DMS 273 (cell line): ENCODE measurements at regions not wholly inside any gene's neighbourhood (a gene's known extent, or its start where the extent isn't known, plus 50 kb on each side); places are given as distances from the start of the nearest gene placed in this dataset.

ENCODE experiments used
- DNase-seq: peaks from one replicate; lab custom pipeline; 2025; ENCODE audit not compliant: unreplicated experiment; lab: John Stamatoyannopoulos, UW

DNA sequence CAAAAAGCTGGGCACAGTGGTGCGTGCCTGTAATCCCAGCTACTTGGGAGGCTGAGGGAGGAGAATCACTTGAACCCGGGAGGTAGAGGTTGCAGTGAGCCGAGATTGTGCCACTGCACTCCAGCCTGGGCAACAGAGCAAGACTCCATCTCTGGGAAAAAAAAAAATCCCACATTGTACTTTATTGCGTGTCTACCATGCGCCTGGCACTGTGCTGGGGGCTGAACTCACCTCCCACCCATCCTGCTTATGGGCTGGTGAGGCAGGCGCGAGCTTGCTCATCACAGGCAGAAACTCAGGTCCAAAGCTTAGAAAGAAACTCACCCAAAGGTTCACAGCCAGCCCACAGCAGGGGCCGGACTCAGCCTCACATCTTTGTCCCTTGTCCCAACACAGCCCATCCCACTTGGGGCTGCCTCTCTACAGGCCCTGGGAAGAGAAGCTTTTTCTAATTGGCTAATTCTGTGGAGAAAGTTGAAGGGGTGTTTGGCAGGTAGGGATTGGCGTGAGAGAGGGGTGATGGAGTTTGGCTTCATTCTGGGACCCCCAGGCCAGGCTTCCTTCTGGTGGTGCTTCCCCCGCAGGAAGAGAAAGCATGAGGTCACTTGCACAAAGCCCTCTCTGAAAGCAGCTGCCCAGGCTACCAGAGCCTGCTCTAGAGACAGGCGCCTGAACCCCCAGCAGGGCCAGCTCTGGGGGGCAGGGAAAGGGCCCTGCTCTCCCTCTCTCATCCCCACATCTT lies 122.6 kb upstream of the SMAD3 start:
- no peak for DNase-seq

DNA sequence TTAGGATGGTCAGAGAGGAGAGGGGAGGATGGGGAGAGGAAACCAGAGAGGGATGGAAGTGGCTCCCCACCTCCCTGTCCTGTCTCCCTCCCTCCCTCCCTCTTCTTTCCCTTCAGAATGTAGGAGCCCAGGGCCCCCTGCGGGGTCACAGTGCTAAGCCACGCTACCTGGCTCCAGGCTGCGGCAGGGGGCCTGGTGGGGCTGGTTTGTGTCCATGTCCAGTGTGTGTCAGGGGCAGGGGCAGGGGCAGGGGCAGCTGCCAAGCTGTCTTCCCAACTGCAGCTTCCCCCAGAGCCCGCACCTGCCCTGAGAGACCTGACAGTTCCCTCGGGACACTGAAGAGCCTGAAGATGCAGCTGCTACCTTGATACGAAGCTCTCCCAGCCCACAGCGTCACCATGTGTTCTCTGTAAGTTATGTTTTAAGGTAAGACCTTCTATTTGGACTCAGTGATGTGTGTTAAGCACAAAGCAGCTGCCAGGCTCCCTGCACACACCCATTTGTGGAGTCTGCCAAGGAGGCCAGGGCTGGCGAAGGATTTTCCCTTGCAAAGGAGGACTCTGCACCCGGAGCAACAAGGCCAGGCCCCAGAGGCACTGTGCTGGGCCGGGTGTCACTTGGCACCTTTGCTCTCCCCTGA lies 121.8 kb upstream of the SMAD3 start:
- peak; percentile 71 for DNase-seq

DNA sequence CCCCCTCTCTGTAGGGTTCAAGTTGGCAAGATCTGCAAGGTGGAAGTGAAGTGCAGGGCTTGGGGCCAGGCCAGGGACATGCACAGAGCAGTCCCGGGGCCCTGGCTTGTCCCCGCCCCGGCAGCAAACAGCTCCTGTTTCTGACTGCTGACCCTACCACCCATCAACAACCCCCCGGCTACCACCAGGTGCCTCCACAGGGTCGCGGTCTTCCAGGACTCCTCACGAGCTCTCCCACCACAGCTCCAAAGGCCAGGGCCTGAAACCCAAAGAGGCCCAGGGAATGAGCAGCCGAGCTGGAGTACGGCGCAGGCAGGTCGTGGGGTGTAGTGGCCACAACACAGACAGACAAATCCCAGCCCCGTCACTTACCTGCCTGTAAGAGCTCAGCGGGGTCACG lies 121.3 kb upstream of the SMAD3 start:
- no peak for DNase-seq

DNA sequence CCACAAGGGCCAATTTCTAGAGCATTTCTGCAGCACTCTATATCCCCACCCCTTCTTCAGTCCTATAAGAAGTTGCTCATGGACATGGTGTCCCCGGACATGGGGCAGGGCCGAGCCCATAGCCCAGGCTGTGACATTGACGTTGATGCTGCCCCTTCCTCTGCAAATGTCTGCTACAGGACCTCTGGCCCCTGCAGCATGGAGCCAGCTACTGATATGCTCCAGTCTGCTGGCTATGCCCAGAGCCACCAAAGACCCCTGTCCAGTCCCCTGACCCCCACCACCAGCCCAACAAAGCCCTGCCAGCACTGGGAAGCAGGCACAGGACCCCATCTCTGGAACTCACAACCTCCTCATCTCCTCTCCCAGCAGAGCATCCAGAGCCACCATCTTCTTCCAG lies 120.1 kb upstream of the SMAD3 start:
- no peak for DNase-seq

- DNase-seq: no peak
Measured at GRCh38 chr15:66945842-66946241, 119.6 kb upstream of the SMAD3 start.

GRCh38 chr15:66946578-66947164 lies 118.7 kb upstream of the SMAD3 start:
- peak; percentile 70 for DNase-seq

DNA sequence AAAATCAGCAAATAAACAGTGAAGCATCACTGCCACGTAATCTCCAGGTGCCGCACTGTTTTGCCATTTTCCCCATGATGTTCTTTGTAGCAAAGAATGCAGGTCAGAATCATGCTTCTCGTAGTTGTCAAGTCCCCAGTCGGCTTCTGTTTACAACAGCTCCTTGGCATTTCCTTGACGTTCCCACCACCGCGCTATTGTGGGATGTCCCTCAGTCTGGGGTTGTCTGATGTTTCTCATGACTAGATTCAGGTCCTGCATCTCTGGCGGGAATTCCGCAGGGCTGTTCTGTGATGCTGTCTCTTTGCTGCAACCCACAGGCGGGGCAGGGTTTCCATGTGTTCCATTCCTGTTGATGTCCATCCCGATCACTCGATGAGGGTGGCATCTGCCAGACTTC lies 117.9 kb upstream of the SMAD3 start:
- DNase-seq: no peak

- no peak for DNase-seq
Measured at GRCh38 chr15:66948294-66948693, 117.1 kb upstream of the SMAD3 start.

DNA sequence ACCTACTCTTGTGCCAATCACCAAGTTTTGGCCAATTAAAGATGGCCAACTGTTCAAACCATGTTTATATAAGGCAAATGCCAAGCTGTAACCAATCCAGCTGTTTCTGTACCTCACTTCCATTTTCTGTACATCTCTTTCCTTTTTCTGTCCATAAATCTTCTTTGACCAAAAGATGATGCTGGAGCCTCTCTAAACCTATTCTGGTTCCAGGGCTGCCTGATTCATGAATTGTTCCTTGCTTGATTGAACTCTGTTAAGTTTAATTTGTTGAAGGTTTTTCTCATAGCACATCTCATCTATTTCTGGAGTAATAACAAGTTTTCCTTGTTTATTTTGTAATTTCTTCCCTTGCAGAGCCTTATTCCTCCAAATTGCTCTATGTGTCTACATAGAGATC lies 115.3 kb upstream of the SMAD3 start:
- DNase-seq: no peak

DNA sequence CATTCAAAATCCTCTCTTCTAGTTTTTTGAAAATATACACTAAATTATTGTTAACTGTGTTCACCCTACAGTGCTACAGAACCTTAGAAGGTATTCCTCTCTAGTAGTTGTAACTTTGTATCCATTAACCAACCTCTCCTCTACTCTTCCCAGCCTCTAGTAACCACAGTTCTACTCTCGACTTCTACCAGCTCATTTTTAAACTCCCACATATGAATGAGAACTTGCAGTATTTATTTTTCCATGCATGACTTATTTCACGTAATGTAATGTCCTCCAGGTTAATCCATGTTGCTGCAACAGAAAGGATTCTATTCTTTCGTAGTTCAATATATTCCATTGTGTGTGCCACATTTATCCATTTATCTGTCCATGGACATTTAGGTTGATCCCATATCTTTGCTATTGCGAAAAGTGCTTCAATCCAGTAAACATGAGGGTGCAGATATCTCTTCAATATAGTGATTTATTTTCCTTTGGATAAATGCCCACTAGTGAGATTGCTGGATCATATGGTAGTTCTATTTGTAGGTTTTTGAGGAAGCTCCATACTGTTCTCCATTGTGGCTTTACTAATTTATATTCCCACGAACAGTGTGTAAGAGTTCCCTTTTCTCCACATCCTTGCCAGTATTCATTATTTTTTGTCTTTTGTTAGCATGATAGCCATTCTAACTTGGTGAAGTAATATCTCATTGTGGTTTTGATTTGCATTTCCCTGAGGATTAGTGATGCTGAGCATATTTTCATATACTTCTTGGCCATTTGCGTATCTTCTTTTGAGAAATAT lies 113.7 kb upstream of the SMAD3 start:
- no peak for DNase-seq

DNA sequence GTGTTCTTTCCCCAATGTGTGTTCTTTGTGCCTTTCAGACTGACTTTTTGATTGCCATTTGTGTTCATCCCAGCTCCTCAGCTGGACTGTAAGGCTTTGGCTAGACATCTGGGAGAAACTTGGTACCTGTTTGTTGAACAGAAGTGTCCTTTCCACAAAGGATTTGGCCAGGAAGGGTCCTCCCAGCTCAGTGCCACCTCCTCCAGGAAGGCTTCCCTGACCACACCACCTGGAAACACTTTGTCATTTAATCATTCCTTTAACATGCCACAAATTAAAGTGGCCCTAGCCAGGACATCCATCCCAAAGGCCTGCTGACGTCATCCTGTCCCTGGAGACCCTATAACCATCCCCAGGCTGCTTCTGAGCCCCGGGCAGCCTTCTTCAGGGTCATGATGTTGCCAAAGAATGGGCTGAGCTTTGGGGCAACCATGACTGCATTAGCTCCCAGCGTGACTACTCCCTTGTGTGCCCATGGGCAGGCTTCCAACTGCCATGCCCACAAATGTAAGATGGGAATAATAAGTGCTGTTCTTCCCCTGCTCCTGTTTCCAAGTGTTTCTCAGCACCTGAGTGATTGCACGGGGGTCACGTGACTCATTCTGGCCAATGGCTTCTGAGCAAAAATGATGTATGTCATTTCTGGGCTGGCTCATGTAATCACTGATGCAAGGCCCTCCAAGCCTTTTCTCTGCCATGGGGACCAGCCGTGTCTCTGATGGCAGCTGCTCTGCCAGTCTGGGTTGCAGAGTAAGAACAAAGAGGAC lies 112.5 kb upstream of the SMAD3 start:
- DNase-seq: no peak

- DNase-seq: no peak
Measured at GRCh38 chr15:66953523-66954229, 111.7 kb upstream of the SMAD3 start.

DNA sequence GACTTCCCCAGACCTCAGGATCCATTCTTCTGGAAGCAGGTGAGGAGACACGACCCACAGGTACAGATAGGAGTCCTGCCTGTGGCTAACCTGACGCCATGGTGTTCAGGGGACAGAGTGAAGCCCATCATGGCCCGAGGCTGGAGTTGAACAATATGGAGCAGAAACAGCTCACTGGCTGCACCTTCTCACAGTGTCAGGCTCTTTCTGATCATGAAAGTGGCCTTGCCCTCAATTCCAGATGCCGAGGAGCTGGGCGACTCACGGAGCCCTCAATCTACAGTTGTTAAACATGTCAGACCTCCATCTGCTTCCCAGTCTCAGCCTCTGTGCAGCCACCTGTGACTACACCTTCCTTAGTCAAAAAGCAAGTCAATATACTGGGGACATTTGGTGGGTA lies 110.8 kb upstream of the SMAD3 start:
- DNase-seq: no peak

DNA sequence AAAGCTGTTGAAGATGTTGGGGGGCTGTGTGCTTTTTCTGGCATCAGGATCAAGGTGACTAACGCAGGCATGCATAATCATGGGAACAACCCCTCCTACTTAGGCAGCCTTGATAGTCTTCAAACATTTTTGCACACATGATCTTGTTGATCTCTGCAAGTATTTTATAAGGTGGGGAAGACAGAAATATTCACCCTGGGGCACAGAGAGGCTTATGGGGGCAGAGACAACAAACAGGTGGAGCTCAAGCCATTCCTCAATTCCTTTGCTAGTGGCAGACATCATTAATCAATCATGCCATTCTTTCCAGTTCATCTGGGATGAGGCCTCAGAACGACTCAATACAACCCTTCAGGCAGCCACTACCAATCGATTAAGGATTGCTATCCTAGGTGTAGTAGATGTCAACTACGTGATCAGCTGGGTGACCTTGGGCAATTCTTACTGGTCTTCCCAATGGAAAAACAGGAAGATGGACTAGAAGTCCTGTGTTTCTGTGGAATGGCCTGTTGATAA lies 110.3 kb upstream of the SMAD3 start:
- no peak for DNase-seq

GRCh38 chr15:66955871-66956585 lies 109.4 kb upstream of the SMAD3 start:
- no peak for DNase-seq

GRCh38 chr15:66956672-66957430 lies 108.6 kb upstream of the SMAD3 start:
- no peak for DNase-seq

DNA sequence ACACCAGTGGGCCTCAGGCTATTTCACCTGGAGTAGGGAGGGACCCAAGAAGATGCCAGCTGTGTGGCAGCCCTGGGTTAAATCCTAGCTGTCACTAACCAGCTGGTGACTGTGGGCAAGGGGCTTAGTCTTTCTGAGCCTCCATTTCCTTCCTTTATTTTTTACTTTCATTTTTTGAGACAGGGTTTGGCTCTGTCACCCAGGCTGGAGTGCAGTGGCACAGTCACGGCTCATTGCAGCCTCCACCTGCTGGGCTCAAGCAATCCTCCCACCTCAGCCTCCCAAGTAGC lies 108.0 kb upstream of the SMAD3 start:
- DNase-seq: no peak

DNA sequence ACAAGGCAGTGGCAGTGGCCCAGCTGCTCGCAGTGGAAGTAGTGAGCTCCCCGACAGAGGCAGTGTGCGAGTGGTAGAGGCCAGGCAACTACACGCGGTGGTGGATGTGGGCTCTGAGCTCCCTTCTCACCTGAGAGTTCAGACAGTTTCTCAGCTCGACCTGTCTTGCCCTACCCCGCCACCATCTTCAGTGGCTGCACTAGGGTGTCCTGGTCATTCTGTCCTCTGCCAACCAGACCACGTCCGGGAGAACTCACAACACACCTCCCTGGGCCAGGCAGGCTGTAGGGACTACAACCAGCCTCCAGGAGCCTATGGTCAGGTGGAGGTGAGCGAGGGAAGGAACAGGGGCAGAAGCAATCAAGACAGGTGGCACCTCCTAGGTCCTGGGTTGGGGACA lies 106.3 kb upstream of the SMAD3 start:
- DNase-seq: no peak

DNA sequence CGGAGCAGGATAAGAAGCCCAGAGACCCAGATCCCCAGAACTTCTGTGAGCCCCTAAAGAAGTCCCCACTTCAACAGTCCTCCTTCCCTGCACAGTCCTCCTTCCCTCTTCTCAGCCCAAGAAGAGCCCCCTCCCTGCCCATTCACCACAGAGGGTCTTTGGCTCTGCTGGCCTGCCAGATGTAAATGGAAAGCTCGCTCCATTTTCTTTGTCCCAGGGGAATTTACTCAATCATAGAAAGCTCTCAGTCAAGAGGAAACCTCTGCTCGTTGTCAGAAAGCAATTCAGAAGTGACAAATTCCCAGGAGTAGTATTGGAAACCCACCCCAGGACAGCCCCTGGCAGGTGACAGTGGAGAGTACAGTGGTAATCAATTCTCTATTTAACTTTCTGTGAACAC lies 105.5 kb upstream of the SMAD3 start:
- no peak for DNase-seq
